NCI-H2196 (cell line): ENCODE measurements at regions not wholly inside any gene's neighbourhood (a gene's known extent, or its start where the extent isn't known, plus 50 kb on each side); places are given as distances from the start of the nearest gene placed in this dataset.

Experiments
- DNase-seq: peaks from one replicate; lab custom pipeline; 2025; ENCODE audit not compliant: unreplicated experiment; lab: John Stamatoyannopoulos, UW

GRCh38 chr12:38983117-38983571, 77.8 kb upstream of the CPNE8 start:
- no peak for DNase-seq

DNA sequence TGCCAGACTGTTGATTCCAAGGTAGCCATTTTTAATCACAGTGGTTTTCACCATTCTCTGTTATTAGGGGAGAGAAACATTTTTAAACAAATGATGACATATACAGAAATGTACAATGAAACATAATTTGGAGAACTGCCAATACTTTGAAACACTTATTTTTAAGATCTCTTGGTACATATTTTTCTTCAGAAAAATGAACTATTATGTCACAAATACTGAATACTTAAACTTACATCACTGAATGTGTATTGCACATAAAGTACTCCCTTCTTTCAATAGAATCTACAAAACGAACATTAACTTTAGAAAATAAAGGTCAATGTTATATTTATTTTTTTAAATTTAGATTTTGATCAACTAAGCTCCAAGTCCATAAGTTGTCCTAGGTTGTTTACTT, 71.7 kb upstream of the CPNE8 start:
- DNase-seq, result no peak

GRCh38 chr12:38969706-38970105, 64.3 kb upstream of the CPNE8 start:
- no peak for DNase-seq

GRCh38 chr12:38961683-38962082, 56.3 kb upstream of the CPNE8 start:
- DNase-seq, result no peak

GRCh38 chr12:38961012-38961411, 55.6 kb upstream of the CPNE8 start:
- no peak for DNase-seq

DNA sequence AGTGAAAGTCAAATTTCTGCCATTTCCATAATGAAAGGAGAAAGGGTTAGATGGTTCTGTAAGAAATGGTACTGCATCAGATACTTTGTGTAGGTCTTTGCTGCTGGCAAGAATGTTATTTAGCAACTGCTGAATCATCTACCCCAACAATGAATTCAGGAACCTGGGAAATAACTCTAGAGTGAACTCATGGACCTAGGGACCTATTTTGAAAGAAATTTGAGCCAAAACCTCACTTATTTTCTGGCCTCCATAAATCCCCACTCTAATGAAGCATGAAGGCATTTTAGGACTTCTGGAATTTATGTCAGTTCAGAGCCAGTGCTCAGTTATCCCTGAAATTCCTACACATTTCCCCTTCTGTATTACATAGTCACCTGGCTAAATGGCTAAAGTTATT, 50.9 kb upstream of the CPNE8 start:
- DNase-seq, result no peak
